HEK293 (cell line): ENCODE measurements at regions not wholly inside any gene's neighbourhood (a gene's known extent, or its start where the extent isn't known, plus 50 kb on each side); places are given as distances from the start of the nearest gene placed in this dataset.

Experiments
- CTCF ChIA-PET: fragments of 350-600 bp; formaldehyde crosslinking; extraction: SDS; loops from one replicate; lab custom pipeline; 2021; ENCODE audit warnings: antibody characterized with exemption; lab: Yijun Ruan, JAX
- POLR2A ChIA-PET: fragments of 300-600 bp; formaldehyde crosslinking; extraction: SDS; loops from one replicate; lab custom pipeline; 2020; ENCODE audit warnings: antibody characterized with exemption, inconsistent platforms; lab: Yijun Ruan, JAX
- H3K27ac ChIP-seq: fragments of 200-500 bp; sonication (Bioruptor generic); 2 replicates; pipeline ENCODE4 v1.5.1; 2014; ENCODE audit warnings: low read depth, low read length, control low read depth, inconsistent platforms; ENCODE audit errors: extremely low read depth
- H3K36me3 ChIP-seq, 2 experiments: fragments of 200-500 bp in 1 of 2; sonication (Bioruptor generic) in 1 of 2; 1 replicate in 1 of 2; 2 replicates in 1 of 2; pipeline ENCODE4 v1.5.1; 2014 to 2017; ENCODE audit warnings: inconsistent platforms in 2 of 2, low read length in 2 of 2; ENCODE audit not compliant: control insufficient read depth in 2 of 2, insufficient read depth in 1 of 2
- H3K4me1 ChIP-seq: fragments of 200-500 bp; sonication (Bioruptor generic); 2 replicates; pipeline ENCODE4 v1.5.1; 2014; ENCODE audit warnings: mild to moderate bottlenecking, low read length, inconsistent platforms; ENCODE audit not compliant: control insufficient read depth, insufficient read depth
- H3K4me3 ChIP-seq: 2 replicates; pipeline ENCODE4 v1.5.1; 2011; ENCODE audit warnings: low read depth, mild to moderate bottlenecking, control low read depth, low read length, moderate library complexity
- H3K9me3 ChIP-seq: fragments of 200-500 bp; sonication (Bioruptor generic); 2 replicates; pipeline ENCODE4 v1.5.1; 2014; ENCODE audit warnings: low read depth, low read length, inconsistent platforms; ENCODE audit not compliant: control insufficient read depth, insufficient read depth
- KLF16 ChIP-seq: fragments of 450-650 bp; formaldehyde crosslinking; IDR thresholded peaks from 2 replicates; pipeline ENCODE4 v1.5.1; 2017; ENCODE audit warnings: missing biosample characterization, missing genetic modification characterization
- MYNN ChIP-seq: fragments of 450-650 bp; formaldehyde crosslinking; IDR thresholded peaks from 2 replicates; pipeline ENCODE4 v1.5.1; 2016; ENCODE audit warnings: missing biosample characterization, missing genetic modification characterization, borderline replicate concordance
- OSR2 ChIP-seq: fragments of 450-650 bp; formaldehyde crosslinking; IDR thresholded peaks from 2 replicates; pipeline ENCODE4 v1.5.1; 2016; ENCODE audit warnings: missing biosample characterization, missing genetic modification characterization
- REPIN1 ChIP-seq: fragments of 450-650 bp; formaldehyde crosslinking; IDR thresholded peaks from 2 replicates; pipeline ENCODE4 v1.5.1; 2017; ENCODE audit warnings: missing biosample characterization, missing genetic modification characterization, low read depth
- ZFP41 ChIP-seq: fragments of 450-650 bp; formaldehyde crosslinking; IDR thresholded peaks from 2 replicates; pipeline ENCODE4 v1.5.1; 2016; ENCODE audit warnings: missing biosample characterization, missing genetic modification characterization, borderline replicate concordance
- ZNF121 ChIP-seq: fragments of 450-650 bp; formaldehyde crosslinking; IDR thresholded peaks from 2 replicates; pipeline ENCODE4 v1.5.1; 2016; ENCODE audit warnings: missing biosample characterization, missing genetic modification characterization
- ZNF132 ChIP-seq: fragments of 450-650 bp; formaldehyde crosslinking; IDR thresholded peaks from 2 replicates; pipeline ENCODE4 v1.5.1; 2017; ENCODE audit warnings: missing biosample characterization, missing genetic modification characterization, borderline replicate concordance
- ZNF138 ChIP-seq: fragments of 450-650 bp; formaldehyde crosslinking; IDR thresholded peaks from 2 replicates; pipeline ENCODE4 v1.5.1; 2016; ENCODE audit warnings: missing biosample characterization, missing genetic modification characterization, borderline replicate concordance
- ZNF175 ChIP-seq: fragments of 450-650 bp; formaldehyde crosslinking; IDR thresholded peaks from 2 replicates; pipeline ENCODE4 v1.5.1; 2016; ENCODE audit warnings: missing biosample characterization, missing genetic modification characterization
- ZNF555 ChIP-seq: fragments of 450-650 bp; formaldehyde crosslinking; conservative IDR thresholded peaks from 2 replicates; pipeline ENCODE4 v1.5.1; 2017; ENCODE audit warnings: missing biosample characterization, mild to moderate bottlenecking, missing genetic modification characterization, inconsistent platforms
- ZNF571 ChIP-seq: fragments of 450-650 bp; formaldehyde crosslinking; IDR thresholded peaks from 2 replicates; pipeline ENCODE4 v1.5.0; 2017; ENCODE audit warnings: missing biosample characterization, missing genetic modification characterization
- ZNF660 ChIP-seq: fragments of 450-650 bp; IDR thresholded peaks from 2 replicates; pipeline ENCODE4 v1.5.1; 2018; ENCODE audit warnings: missing biosample characterization, mild to moderate bottlenecking, missing genetic modification characterization
- TF ChIP-seq, protein P1 (sequence below): fragments of 450-650 bp; formaldehyde crosslinking; IDR thresholded peaks from 2 replicates; pipeline ENCODE4 v1.5.1; 2017; ENCODE audit warnings: missing biosample characterization, missing genetic modification characterization
- TF ChIP-seq, protein P2 (sequence below): fragments of 450-650 bp; formaldehyde crosslinking; IDR thresholded peaks from 2 replicates; pipeline ENCODE4 v1.5.1; 2016; ENCODE audit warnings: missing biosample characterization, missing genetic modification characterization
- TF ChIP-seq, protein P3 (sequence below): fragments of 450-650 bp; formaldehyde crosslinking; IDR thresholded peaks from 2 replicates; pipeline ENCODE4 v1.5.1; 2016; ENCODE audit warnings: missing biosample characterization, missing genetic modification characterization
- TF ChIP-seq, protein P4 (sequence below): fragments of 450-650 bp; formaldehyde crosslinking; IDR thresholded peaks from 2 replicates; pipeline ENCODE4 v1.5.1; 2016; ENCODE audit warnings: missing biosample characterization, missing genetic modification characterization
- TF ChIP-seq, protein P5 (sequence below): IDR thresholded peaks from 2 replicates; pipeline ENCODE4 v1.6.1; 2011; ENCODE audit warnings: mild to moderate bottlenecking, low read depth, low read length, borderline replicate concordance
- TF ChIP-seq, protein P6 (sequence below): fragments of 450-650 bp; formaldehyde crosslinking; IDR thresholded peaks from 2 replicates; pipeline ENCODE4 v1.5.1; 2016; ENCODE audit warnings: missing biosample characterization, missing genetic modification characterization
- TF ChIP-seq, protein P7 (sequence below): fragments of 450-650 bp; formaldehyde crosslinking; IDR thresholded peaks from 2 replicates; pipeline ENCODE4 v1.5.1; 2016; ENCODE audit warnings: missing biosample characterization, missing genetic modification characterization

DNA sequence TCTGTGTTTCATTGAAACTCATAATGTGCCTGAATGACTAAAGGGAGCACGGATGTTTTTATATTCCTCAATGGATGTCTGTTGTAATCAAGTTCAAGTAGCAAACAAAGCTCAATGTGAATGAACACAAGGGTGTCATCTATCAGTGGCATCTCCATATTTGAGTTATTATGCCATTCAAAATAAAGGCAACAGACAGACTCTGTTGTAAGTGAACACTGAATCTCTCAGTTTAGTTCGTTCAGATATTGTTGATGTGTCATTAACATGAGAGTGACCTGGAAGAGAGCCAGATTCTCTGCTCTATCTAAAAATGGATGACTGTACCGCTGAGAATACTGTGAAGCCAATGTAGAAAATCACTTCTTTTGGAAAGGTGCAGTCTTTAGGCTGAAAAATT is 118.7 kb downstream of the NUP35 start:
- no peaks in the 10 kb centered on the region for H3K4me1 ChIP-seq
- TF ChIP-seq ZNF660 (tag by site-specific recombination): no peak
- no peak for TF ChIP-seq ZNF121
- TF ChIP-seq ZNF175 (tag by site-specific recombination): no peak
- no peak for TF ChIP-seq ZFP41
- no peak for TF ChIP-seq ZNF571 (tag by site-specific recombination)
- no peak for TF ChIP-seq ZNF138
- TF ChIP-seq REPIN1: no peak
- TF ChIP-seq, protein P1, sequence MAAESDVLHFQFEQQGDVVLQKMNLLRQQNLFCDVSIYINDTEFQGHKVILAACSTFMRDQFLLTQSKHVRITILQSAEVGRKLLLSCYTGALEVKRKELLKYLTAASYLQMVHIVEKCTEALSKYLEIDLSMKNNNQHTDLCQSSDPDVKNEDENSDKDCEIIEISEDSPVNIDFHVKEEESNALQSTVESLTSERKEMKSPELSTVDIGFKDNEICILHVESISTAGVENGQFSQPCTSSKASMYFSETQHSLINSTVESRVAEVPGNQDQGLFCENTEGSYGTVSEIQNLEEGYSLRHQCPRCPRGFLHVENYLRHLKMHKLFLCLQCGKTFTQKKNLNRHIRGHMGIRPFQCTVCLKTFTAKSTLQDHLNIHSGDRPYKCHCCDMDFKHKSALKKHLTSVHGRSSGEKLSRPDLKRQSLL (tag by site-specific recombination): no peak
- TF ChIP-seq ZNF555: no peak
- TF ChIP-seq, protein P2, sequence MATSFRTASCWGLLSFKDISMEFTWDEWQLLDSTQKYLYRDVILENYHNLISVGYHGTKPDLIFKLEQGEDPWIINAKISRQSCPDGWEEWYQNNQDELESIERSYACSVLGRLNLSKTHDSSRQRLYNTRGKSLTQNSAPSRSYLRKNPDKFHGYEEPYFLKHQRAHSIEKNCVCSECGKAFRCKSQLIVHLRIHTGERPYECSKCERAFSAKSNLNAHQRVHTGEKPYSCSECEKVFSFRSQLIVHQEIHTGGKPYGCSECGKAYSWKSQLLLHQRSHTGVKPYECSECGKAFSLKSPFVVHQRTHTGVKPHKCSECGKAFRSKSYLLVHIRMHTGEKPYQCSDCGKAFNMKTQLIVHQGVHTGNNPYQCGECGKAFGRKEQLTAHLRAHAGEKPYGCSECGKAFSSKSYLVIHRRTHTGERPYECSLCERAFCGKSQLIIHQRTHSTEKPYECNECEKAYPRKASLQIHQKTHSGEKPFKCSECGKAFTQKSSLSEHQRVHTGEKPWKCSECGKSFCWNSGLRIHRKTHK (tag by site-specific recombination): no peak
- TF ChIP-seq, protein P3, sequence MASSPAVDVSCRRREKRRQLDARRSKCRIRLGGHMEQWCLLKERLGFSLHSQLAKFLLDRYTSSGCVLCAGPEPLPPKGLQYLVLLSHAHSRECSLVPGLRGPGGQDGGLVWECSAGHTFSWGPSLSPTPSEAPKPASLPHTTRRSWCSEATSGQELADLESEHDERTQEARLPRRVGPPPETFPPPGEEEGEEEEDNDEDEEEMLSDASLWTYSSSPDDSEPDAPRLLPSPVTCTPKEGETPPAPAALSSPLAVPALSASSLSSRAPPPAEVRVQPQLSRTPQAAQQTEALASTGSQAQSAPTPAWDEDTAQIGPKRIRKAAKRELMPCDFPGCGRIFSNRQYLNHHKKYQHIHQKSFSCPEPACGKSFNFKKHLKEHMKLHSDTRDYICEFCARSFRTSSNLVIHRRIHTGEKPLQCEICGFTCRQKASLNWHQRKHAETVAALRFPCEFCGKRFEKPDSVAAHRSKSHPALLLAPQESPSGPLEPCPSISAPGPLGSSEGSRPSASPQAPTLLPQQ (tag by site-specific recombination): no peak
- no peak for TF ChIP-seq KLF16 (tag by site-specific recombination)
- TF ChIP-seq, protein P4, sequence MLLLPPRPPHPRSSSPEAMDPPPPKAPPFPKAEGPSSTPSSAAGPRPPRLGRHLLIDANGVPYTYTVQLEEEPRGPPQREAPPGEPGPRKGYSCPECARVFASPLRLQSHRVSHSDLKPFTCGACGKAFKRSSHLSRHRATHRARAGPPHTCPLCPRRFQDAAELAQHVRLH (tag by site-specific recombination): no peak
- TF ChIP-seq ZNF132 (tag by site-specific recombination): no peak
- TF ChIP-seq, protein P5, sequence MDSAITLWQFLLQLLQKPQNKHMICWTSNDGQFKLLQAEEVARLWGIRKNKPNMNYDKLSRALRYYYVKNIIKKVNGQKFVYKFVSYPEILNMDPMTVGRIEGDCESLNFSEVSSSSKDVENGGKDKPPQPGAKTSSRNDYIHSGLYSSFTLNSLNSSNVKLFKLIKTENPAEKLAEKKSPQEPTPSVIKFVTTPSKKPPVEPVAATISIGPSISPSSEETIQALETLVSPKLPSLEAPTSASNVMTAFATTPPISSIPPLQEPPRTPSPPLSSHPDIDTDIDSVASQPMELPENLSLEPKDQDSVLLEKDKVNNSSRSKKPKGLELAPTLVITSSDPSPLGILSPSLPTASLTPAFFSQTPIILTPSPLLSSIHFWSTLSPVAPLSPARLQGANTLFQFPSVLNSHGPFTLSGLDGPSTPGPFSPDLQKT: no peak
- TF ChIP-seq, protein P6, sequence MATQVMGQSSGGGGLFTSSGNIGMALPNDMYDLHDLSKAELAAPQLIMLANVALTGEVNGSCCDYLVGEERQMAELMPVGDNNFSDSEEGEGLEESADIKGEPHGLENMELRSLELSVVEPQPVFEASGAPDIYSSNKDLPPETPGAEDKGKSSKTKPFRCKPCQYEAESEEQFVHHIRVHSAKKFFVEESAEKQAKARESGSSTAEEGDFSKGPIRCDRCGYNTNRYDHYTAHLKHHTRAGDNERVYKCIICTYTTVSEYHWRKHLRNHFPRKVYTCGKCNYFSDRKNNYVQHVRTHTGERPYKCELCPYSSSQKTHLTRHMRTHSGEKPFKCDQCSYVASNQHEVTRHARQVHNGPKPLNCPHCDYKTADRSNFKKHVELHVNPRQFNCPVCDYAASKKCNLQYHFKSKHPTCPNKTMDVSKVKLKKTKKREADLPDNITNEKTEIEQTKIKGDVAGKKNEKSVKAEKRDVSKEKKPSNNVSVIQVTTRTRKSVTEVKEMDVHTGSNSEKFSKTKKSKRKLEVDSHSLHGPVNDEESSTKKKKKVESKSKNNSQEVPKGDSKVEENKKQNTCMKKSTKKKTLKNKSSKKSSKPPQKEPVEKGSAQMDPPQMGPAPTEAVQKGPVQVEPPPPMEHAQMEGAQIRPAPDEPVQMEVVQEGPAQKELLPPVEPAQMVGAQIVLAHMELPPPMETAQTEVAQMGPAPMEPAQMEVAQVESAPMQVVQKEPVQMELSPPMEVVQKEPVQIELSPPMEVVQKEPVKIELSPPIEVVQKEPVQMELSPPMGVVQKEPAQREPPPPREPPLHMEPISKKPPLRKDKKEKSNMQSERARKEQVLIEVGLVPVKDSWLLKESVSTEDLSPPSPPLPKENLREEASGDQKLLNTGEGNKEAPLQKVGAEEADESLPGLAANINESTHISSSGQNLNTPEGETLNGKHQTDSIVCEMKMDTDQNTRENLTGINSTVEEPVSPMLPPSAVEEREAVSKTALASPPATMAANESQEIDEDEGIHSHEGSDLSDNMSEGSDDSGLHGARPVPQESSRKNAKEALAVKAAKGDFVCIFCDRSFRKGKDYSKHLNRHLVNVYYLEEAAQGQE (tag by site-specific recombination): no peak
- no peak for TF ChIP-seq MYNN (tag by site-specific recombination)
- TF ChIP-seq, protein P7, sequence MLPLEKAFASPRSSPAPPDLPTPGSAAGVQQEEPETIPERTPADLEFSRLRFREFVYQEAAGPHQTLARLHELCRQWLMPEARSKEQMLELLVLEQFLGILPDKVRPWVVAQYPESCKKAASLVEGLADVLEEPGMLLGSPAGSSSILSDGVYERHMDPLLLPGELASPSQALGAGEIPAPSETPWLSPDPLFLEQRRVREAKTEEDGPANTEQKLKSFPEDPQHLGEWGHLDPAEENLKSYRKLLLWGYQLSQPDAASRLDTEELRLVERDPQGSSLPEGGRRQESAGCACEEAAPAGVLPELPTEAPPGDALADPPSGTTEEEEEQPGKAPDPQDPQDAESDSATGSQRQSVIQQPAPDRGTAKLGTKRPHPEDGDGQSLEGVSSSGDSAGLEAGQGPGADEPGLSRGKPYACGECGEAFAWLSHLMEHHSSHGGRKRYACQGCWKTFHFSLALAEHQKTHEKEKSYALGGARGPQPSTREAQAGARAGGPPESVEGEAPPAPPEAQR (tag by site-specific recombination): no peak
- no peak for TF ChIP-seq OSR2 (tag by site-specific recombination)
- TF ChIP-seq, all 188 proteins: peak for 0
- ChIA-PET POLR2A (no interaction called here), CTCF (no interaction called here)
- no peak overlapping the region for H3K4me3 ChIP-seq
- no peak overlapping the region for H3K27ac ChIP-seq
- H3K9me3 ChIP-seq: no peaks in the 10 kb centered on the region
- H3K36me3 ChIP-seq: no peaks in the 10 kb centered on the region
